Hypothalamus (tissue), 51 donors: ENCODE measurements at regions not wholly inside any gene's neighbourhood (a gene's known extent, or its start where the extent isn't known, plus 50 kb on each side); places are given as distances from the start of the nearest gene placed in this dataset.

Experiments used
- DNase-seq, 51 donors: peaks; one replicate each; lab custom pipeline; 2025; lab: John Stamatoyannopoulos, UW

- peak in 3 of 51 donors; percentile 3 to 11 (median 6) for DNase-seq
Measured at GRCh38 chr9:19946441-19947109, 157.7 kb upstream of the SLC24A2 start.

GRCh38 chr9:19941874-19942273, 153.0 kb upstream of the SLC24A2 start:
- no peak for DNase-seq

GRCh38 chr9:19940811-19941535, 152.1 kb upstream of the SLC24A2 start:
- DNase-seq: no peak

- no peak for DNase-seq
Measured at GRCh38 chr9:19939734-19940278, 151.0 kb upstream of the SLC24A2 start.

- no peak for DNase-seq
Measured at GRCh38 chr9:19938990-19939733, 150.3 kb upstream of the SLC24A2 start.

GRCh38 chr9:19937121-19937520, 148.3 kb upstream of the SLC24A2 start:
- DNase-seq: no peak

- no peak for DNase-seq
Measured at GRCh38 chr9:19936598-19936997, 147.8 kb upstream of the SLC24A2 start.

GRCh38 chr9:19935422-19935821, 146.6 kb upstream of the SLC24A2 start:
- no peak for DNase-seq

GRCh38 chr9:19934301-19934871, 145.5 kb upstream of the SLC24A2 start:
- DNase-seq: peak in 5 of 51 donors; percentile 2 to 30 (median 15)

GRCh38 chr9:19931098-19931890, 142.5 kb upstream of the SLC24A2 start:
- no peak for DNase-seq

GRCh38 chr9:19927560-19927959, 138.7 kb upstream of the SLC24A2 start:
- DNase-seq: no peak

- DNase-seq: no peak
Measured at GRCh38 chr9:19926774-19927173, 137.9 kb upstream of the SLC24A2 start.

GRCh38 chr9:19925674-19926503, 137.1 kb upstream of the SLC24A2 start:
- DNase-seq: peak in 47 of 51 donors; percentile 11 to 88 (median 49)

GRCh38 chr9:19924080-19924479, 135.2 kb upstream of the SLC24A2 start:
- DNase-seq: no peak

GRCh38 chr9:19922476-19923118, 133.8 kb upstream of the SLC24A2 start:
- DNase-seq: peak in 33 of 51 donors; percentile 3 to 82 (median 35)

- DNase-seq: no peak
Measured at GRCh38 chr9:19920401-19920800, 131.6 kb upstream of the SLC24A2 start.

GRCh38 chr9:19918630-19919029, 129.8 kb upstream of the SLC24A2 start:
- DNase-seq: no peak

- DNase-seq: no peak
Measured at GRCh38 chr9:19914044-19914443, 125.2 kb upstream of the SLC24A2 start.

- no peak for DNase-seq
Measured at GRCh38 chr9:19913151-19913550, 124.3 kb upstream of the SLC24A2 start.
